Esophagus muscularis mucosa (tissue), 3 donors: ENCODE measurements at regions not wholly inside any gene's neighbourhood (a gene's known extent, or its start where the extent isn't known, plus 50 kb on each side); places are given as distances from the start of the nearest gene placed in this dataset.
"Not testable (repeated sequence)": the region's sequence is repeated elsewhere in the genome, so short reads cannot be mapped to it uniquely, and the experiment has no call there.

Experiments used
- POLR2A ChIP-seq: fragments of 450-650 bp; IDR thresholded peaks from one replicate; pipeline ENCODE4 v1.6.1; 2017; ENCODE audit warnings: antibody characterized with exemption, moderate library complexity, mild to moderate bottlenecking, low read depth
- TF ChIP-seq, protein P1 (sequence below), 3 experiments: fragments of 200-600 bp in 2 of 3; fragments of 450-650 bp in 1 of 3; sonication (generic) in 2 of 3; IDR thresholded peaks; one replicate each; pipeline ENCODE4 v1.5.1; 2017 to 2019; ENCODE audit warnings: antibody characterized with exemption in 3 of 3, mild to moderate bottlenecking in 2 of 3, moderate library complexity in 1 of 3

DNA sequence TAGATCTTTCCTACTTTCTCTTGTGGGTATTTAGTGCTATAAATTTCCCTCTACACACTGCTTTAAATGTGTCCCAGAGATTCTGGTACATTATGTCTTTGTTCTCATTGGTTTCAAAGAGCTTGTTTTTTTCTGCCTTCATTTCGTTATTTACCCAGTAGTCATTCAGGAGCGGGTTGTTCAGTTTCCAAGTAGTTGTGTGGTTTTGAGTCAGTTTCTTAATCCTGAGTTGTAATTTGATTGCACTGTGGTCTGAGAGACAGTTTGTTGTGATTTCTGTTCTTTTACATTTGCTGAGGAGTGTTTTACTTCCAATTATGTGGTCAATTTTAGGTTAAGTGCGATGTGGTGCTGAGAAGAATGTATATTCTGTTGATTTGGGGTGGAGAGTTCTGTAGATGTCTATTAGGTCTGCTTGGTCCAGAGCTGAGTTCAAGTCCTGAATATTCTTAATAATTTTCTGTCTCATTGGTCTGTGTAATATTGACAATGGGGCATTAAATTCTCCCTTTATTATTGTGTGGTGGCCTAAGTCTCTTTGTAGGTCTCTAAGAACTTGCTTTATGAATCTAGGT is 72.9 kb downstream of the NFKBIZ start:
- TF ChIP-seq, protein P1, sequence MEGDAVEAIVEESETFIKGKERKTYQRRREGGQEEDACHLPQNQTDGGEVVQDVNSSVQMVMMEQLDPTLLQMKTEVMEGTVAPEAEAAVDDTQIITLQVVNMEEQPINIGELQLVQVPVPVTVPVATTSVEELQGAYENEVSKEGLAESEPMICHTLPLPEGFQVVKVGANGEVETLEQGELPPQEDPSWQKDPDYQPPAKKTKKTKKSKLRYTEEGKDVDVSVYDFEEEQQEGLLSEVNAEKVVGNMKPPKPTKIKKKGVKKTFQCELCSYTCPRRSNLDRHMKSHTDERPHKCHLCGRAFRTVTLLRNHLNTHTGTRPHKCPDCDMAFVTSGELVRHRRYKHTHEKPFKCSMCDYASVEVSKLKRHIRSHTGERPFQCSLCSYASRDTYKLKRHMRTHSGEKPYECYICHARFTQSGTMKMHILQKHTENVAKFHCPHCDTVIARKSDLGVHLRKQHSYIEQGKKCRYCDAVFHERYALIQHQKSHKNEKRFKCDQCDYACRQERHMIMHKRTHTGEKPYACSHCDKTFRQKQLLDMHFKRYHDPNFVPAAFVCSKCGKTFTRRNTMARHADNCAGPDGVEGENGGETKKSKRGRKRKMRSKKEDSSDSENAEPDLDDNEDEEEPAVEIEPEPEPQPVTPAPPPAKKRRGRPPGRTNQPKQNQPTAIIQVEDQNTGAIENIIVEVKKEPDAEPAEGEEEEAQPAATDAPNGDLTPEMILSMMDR (IDR thresholded peaks at IDR 0.05): not testable (repeated sequence)
- not testable (repeated sequence) for TF ChIP-seq POLR2A
